HG03439 (cell line): ENCODE measurements at regions not wholly inside any gene's neighbourhood (a gene's known extent, or its start where the extent isn't known, plus 50 kb on each side); places are given as distances from the start of the nearest gene placed in this dataset.
"Not testable (repeated sequence)": the region's sequence is repeated elsewhere in the genome, so short reads cannot be mapped to it uniquely, and the experiment has no call there.

ENCODE experiments used
- ATAC-seq: cut with Tn5 transposase; IDR thresholded peaks from one replicate; pipeline ENCODE4 v1.9.1; 2021; ENCODE audit warnings: mild to moderate bottlenecking, moderate library complexity; ENCODE audit not compliant: unreplicated experiment

DNA sequence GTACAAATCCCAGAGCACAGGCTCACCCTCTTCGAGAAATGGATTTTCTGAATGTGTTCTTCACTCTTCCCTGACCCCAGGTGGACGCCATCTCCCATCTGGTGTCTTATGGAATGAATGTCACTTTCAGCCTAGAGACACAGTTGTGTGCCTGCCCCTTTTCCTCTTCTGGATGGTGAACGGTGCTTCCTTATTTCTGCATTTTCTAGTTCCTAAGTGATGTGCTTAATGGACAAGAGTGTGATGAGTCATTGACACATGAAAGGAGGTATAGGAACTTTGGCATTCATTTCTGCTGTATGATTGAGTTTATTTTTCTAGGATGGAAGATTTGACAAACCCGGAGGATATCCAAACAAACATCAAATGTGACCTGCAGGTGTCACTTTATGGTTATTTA, 114.9 kb upstream of the PTPN20 start:
- ATAC-seq, result not testable (repeated sequence)

- not testable (repeated sequence) for ATAC-seq
Measured at GRCh38 chr10:46802010-46802409, 109.2 kb upstream of the PTPN20 start.

DNA sequence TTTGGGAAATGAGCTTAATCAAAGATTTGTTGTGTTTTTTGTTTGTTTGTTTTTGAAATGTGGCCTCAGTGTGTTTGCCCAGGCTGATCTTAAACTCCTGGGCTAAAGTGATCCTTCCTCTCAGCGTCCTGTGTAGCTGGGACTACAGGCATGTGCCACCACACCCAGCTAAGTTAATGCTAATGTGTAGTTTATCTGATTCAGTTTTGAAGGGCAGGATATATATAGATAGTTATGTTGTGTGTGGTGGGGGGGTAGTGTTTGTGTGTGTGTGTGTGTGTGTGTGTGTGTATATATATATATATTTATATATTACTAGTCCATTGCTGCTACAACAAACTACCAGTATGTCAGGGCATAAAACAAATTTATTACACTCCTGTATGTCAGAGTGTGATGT, 108.1 kb upstream of the PTPN20 start:
- ATAC-seq, result not testable (repeated sequence)

DNA sequence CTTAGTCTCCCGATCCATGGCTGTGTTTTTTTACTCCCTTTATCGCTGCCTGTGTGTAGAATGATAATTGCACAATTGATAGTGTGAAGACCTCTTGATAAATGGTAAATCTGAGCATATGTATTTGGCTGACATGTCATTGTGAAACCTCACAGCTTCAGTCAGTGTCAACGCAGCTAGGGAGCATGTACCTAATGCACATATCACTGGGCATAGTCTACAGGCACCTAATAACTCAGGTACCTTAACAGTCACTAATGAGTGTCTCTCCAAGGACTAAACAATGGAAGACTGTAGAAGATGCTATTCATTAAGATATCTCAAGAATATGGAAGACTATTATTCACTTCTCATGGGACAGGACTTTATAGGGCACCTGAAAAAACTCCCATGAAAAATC, 101.0 kb upstream of the PTPN20 start:
- not testable (repeated sequence) for ATAC-seq

- not testable (repeated sequence) for ATAC-seq
Measured at GRCh38 chr10:46816126-46816525, 95.1 kb upstream of the PTPN20 start.

GRCh38 chr10:46840393-46841050, 70.7 kb upstream of the PTPN20 start:
- not testable (repeated sequence) for ATAC-seq

- ATAC-seq, result not testable (repeated sequence)
Measured at GRCh38 chr10:46841051-46841593, 70.1 kb upstream of the PTPN20 start.

- ATAC-seq, result not testable (repeated sequence)
Measured at GRCh38 chr10:46845194-46845593, 66.0 kb upstream of the PTPN20 start.

GRCh38 chr10:46845640-46846039, 65.6 kb upstream of the PTPN20 start:
- ATAC-seq, result not testable (repeated sequence)

- ATAC-seq, result not testable (repeated sequence)
Measured at GRCh38 chr10:46860753-46861152, 50.5 kb upstream of the PTPN20 start.
